ENCODE measurements at regions not wholly inside any gene's neighbourhood (a gene's known extent, or its start where the extent isn't known, plus 50 kb on each side); places are given as distances from the start of the nearest gene placed in this dataset.

DNA sequence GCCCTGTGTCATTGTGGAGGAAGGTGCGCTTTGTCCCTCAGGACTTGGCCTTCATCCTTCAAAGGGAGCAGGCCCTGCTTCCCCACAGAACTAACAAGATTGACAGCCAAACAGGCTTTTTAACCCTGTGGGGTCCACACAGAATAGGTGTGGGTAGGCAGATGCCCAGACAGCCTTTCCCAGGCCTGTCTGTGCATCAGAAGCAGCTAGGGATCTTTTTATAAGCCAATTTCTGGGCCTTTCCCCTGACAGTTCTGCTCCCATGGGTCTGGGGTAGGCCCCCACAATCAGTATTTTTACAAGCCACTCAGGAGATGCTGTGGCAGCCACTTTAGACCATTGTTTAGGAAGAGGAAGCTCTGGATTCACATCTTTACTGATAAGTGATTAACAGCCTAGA, 69.2 kb downstream of the MRPL46 start:
- Histone ChIP-seq H4K20me1 (ENCODE audit: insufficient read depth, low read length) (no peaks in the 10 kb centered on the region), H3F3A (ENCODE audit: insufficient read depth, low read length) (no peaks in the 10 kb centered on the region), H3K4me1 (ENCODE audit: low read length) (peaks cover 17% of the 10 kb centered on the region), H3K79me2 (ENCODE audit: low read length) (no peaks in the 10 kb centered on the region), H3K27ac (ENCODE audit: low read length) (no peak overlapping the region), H3K4me2 (ENCODE audit: low read depth, low read length) (no peak overlapping the region), H3K4me3 (ENCODE audit: low read length) (no peak overlapping the region), H2AFZ (ENCODE audit: low read length) (no peak overlapping the region), H3K36me3 (replicated peaks; ENCODE audit: insufficient read depth, low read length) (no peaks in the 10 kb centered on the region), H3K9me2 (replicated peaks; ENCODE audit: insufficient read depth, low read length) (no peaks in the 10 kb centered on the region), H3K9me3 (replicated peaks; ENCODE audit: insufficient read depth, low read length) (no peaks in the 10 kb centered on the region), H3K9ac (ENCODE audit: low read length) (no peak overlapping the region), H3K27me3 (replicated peaks; ENCODE audit: insufficient read depth, low read length) (no peaks in the 10 kb centered on the region)
- TF ChIP-seq EZH2 (optimal IDR thresholded peaks at IDR 0.05; ENCODE audit: low read depth, low read length) (no peak), EZH2phosphoT487 (IDR thresholded peaks at IDR 0.05; ENCODE audit: low read length) (no peak)
- TF ChIP-seq, protein P1, sequence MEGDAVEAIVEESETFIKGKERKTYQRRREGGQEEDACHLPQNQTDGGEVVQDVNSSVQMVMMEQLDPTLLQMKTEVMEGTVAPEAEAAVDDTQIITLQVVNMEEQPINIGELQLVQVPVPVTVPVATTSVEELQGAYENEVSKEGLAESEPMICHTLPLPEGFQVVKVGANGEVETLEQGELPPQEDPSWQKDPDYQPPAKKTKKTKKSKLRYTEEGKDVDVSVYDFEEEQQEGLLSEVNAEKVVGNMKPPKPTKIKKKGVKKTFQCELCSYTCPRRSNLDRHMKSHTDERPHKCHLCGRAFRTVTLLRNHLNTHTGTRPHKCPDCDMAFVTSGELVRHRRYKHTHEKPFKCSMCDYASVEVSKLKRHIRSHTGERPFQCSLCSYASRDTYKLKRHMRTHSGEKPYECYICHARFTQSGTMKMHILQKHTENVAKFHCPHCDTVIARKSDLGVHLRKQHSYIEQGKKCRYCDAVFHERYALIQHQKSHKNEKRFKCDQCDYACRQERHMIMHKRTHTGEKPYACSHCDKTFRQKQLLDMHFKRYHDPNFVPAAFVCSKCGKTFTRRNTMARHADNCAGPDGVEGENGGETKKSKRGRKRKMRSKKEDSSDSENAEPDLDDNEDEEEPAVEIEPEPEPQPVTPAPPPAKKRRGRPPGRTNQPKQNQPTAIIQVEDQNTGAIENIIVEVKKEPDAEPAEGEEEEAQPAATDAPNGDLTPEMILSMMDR (IDR thresholded peaks at IDR 0.05; ENCODE audit: low read length): no peak
- no peak for DNase-seq

DNA sequence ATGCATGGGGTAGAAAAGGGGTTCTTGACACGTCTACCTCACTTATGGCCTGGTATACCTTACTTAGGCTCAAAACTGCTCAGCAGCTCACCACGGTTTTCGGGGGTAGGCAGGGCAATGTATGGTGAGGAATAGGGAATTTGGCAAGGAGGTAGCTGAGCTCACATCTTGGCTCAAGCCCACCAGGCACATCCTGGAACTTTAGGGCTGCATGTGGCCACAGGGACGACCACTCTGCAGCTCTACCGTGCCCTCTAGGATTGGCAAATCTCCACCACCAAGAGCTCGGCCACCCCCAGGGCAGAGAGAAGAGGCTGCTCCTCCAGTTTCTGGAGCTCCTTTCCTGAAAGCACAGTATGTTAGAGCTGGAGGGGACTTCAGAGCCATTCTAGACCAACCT, 69.7 kb downstream of the MRPL46 start:
- no peak overlapping the region for H2AFZ ChIP-seq (ENCODE audit: low read length)
- no peak overlapping the region for H3K4me3 ChIP-seq (ENCODE audit: low read length)
- no peaks in the 10 kb centered on the region for H3F3A ChIP-seq (ENCODE audit: insufficient read depth, low read length)
- no peak overlapping the region for H3K27ac ChIP-seq (ENCODE audit: low read length)
- no peaks in the 10 kb centered on the region for H3K9me3 ChIP-seq (replicated peaks; ENCODE audit: insufficient read depth, low read length)
- no peak overlapping the region for H3K9ac ChIP-seq (ENCODE audit: low read length)
- H3K4me1 ChIP-seq (ENCODE audit: low read length): peaks cover 12% of the 10 kb centered on the region; the same call in 1 of the 2 replicates
- no peak overlapping the region for H3K4me2 ChIP-seq (ENCODE audit: low read depth, low read length)
- TF ChIP-seq, protein P1 (IDR thresholded peaks at IDR 0.05; ENCODE audit: low read length): no peak
- TF ChIP-seq EZH2phosphoT487 (IDR thresholded peaks at IDR 0.05; ENCODE audit: low read length): no peak
- TF ChIP-seq EZH2 (optimal IDR thresholded peaks at IDR 0.05; ENCODE audit: low read depth, low read length): no peak
- H3K79me2 ChIP-seq (ENCODE audit: low read length): no peaks in the 10 kb centered on the region
- no peaks in the 10 kb centered on the region for H3K36me3 ChIP-seq (replicated peaks; ENCODE audit: insufficient read depth, low read length)
- H3K9me2 ChIP-seq (replicated peaks; ENCODE audit: insufficient read depth, low read length): no peaks in the 10 kb centered on the region
- no peaks in the 10 kb centered on the region for H4K20me1 ChIP-seq (ENCODE audit: insufficient read depth, low read length)
- H3K27me3 ChIP-seq (replicated peaks; ENCODE audit: insufficient read depth, low read length): no peaks in the 10 kb centered on the region
- DNase-seq: no peak

DNA sequence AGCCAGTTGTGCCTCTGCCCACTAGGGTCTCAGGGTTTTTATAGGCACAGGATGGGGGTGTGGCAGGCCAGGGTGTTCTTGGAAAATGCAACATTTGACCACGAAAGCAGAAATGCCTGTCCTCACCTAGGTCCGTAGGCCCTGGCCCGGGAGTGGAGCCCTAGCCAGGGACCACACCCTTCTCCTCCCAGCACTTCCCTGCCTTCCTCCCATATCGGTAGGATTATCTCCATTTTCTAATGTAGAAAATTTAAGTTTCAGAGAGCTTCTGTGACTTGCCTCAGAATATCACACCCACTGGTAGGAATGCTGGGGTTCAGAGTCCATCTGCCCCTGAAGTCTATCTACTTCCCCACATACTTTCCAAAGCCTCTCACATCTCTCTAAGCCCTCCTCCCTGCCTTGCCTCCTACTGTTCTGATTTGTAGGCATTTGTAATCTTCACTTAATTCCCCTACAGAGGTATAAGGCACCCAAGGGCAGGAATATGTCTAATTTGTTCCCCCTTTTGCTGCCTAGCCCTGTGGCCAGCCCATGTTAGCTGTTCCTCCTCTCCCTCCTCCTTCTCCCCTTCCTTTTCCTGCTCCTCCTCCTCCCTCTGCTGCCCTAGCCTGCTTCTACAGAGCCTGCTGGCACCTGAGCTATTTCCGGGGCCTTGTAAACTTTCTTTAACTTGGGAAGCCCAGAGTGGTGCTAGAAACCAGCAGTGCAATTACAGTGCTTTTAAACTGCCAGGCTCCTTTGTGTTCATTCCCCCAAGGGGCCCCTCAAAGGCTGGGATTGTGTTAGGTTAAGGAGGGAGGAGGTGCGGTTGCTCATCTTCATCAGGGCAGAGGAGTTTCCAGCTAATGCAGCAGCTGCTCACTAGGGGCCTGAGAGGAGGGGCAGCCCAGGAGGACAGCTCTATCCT, 71.1 kb downstream of the MRPL46 start:
- Histone ChIP-seq H3K27me3 (replicated peaks; ENCODE audit: insufficient read depth, low read length) (no peaks in the 10 kb centered on the region), H2AFZ (ENCODE audit: low read length) (no peak overlapping the region), H3K27ac (ENCODE audit: low read length) (no peak overlapping the region), H3K4me1 (ENCODE audit: low read length) (0 out of 2 replicates have a peak, but pooled peaks cover 4% of the 10 kb centered on the region), H4K20me1 (ENCODE audit: insufficient read depth, low read length) (no peaks in the 10 kb centered on the region), H3K4me3 (ENCODE audit: low read length) (no peak overlapping the region), H3K9me3 (replicated peaks; ENCODE audit: insufficient read depth, low read length) (no peaks in the 10 kb centered on the region), H3K9me2 (replicated peaks; ENCODE audit: insufficient read depth, low read length) (no peaks in the 10 kb centered on the region), H3K4me2 (ENCODE audit: low read depth, low read length) (no peak overlapping the region), H3F3A (ENCODE audit: insufficient read depth, low read length) (no peaks in the 10 kb centered on the region), H3K36me3 (replicated peaks; ENCODE audit: insufficient read depth, low read length) (no peaks in the 10 kb centered on the region), H3K9ac (ENCODE audit: low read length) (no peak overlapping the region), H3K79me2 (ENCODE audit: low read length) (no peaks in the 10 kb centered on the region)
- no peak for DNase-seq
- TF ChIP-seq, protein P1 (IDR thresholded peaks at IDR 0.05; ENCODE audit: low read length): no peak
- TF ChIP-seq EZH2phosphoT487 (IDR thresholded peaks at IDR 0.05; ENCODE audit: low read length): no peak
- no peak for TF ChIP-seq EZH2 (optimal IDR thresholded peaks at IDR 0.05; ENCODE audit: low read depth, low read length)
